ENCODE measurements at regions not wholly inside any gene's neighbourhood (a gene's known extent, or its start where the extent isn't known, plus 50 kb on each side); places are given as distances from the start of the nearest gene placed in this dataset.
A peak's percentile ranks its signal among the peaks of the same experiment; 100 is the strongest.

- TF ChIP-seq CTCF (IDR thresholded peaks at IDR 0.05; ENCODE audit: low read depth, low read length), result no peak
- H3K27ac ChIP-seq, result no peak overlapping the region
- H3K4me3 ChIP-seq, result no peak overlapping the region
- H3K9me3 ChIP-seq (ENCODE audit: low read depth), result no peaks in the 10 kb centered on the region
- peaks cover 4% of the 10 kb centered on the region for H3K27me3 ChIP-seq
- H3K36me3 ChIP-seq, result no peaks in the 10 kb centered on the region
- no peaks in the 10 kb centered on the region for H3K4me1 ChIP-seq (ENCODE audit: low read depth)
- no peak for DNase-seq (ENCODE audit: low read depth in 1 of 2, low spot score in 1 of 2)
Observed at GRCh38 chr3:188059351-188059750, 94.6 kb upstream of the LPP start.

GRCh38 chr3:188060264-188060835 lies 93.6 kb upstream of the LPP start:
- no peaks in the 10 kb centered on the region for H3K36me3 ChIP-seq
- H3K27ac ChIP-seq, result no peak overlapping the region

GRCh38 chr3:188060840-188061544 lies 93.0 kb upstream of the LPP start:
- no peak for TF ChIP-seq CTCF (IDR thresholded peaks at IDR 0.05; ENCODE audit: low read depth, low read length)
- Histone ChIP-seq H3K27me3 (peaks cover 4% of the 10 kb centered on the region), H3K36me3 (no peaks in the 10 kb centered on the region), H3K9me3 (ENCODE audit: low read depth) (no peaks in the 10 kb centered on the region), H3K4me3 (no peak overlapping the region), H3K27ac (no peak overlapping the region), H3K4me1 (ENCODE audit: low read depth) (no peaks in the 10 kb centered on the region)
- peak in 1 of 2 donors; percentile 30 for DNase-seq (ENCODE audit: low read depth in 1 of 2, low spot score in 1 of 2)

More at GRCh38 chr3:188060264-188060835, 93.6 kb upstream of the LPP start:
- TF ChIP-seq CTCF (IDR thresholded peaks at IDR 0.05; ENCODE audit: low read depth, low read length), result no peak
- Histone ChIP-seq H3K4me1 (ENCODE audit: low read depth) (no peaks in the 10 kb centered on the region), H3K27me3 (peaks cover 4% of the 10 kb centered on the region), H3K4me3 (no peak overlapping the region), H3K9me3 (ENCODE audit: low read depth) (no peaks in the 10 kb centered on the region)
- DNase-seq (ENCODE audit: low read depth in 1 of 2, low spot score in 1 of 2), result no peak

GRCh38 chr3:188062216-188062615 lies 91.7 kb upstream of the LPP start:
- H3K4me1 ChIP-seq (ENCODE audit: low read depth), result no peaks in the 10 kb centered on the region
- no peak overlapping the region for H3K4me3 ChIP-seq
- H3K36me3 ChIP-seq, result no peaks in the 10 kb centered on the region
- TF ChIP-seq CTCF (IDR thresholded peaks at IDR 0.05; ENCODE audit: low read depth, low read length), result no peak
- H3K27ac ChIP-seq, result no peak overlapping the region
- H3K9me3 ChIP-seq (ENCODE audit: low read depth), result no peaks in the 10 kb centered on the region
- peaks cover 4% of the 10 kb centered on the region for H3K27me3 ChIP-seq
- DNase-seq (ENCODE audit: low read depth in 1 of 2, low spot score in 1 of 2), result no peak

- H3K27ac ChIP-seq, result no peak overlapping the region
- TF ChIP-seq CTCF (IDR thresholded peaks at IDR 0.05; ENCODE audit: low read depth, low read length), result no peak
- no peaks in the 10 kb centered on the region for H3K36me3 ChIP-seq
- no peaks in the 10 kb centered on the region for H3K4me1 ChIP-seq (ENCODE audit: low read depth)
- peaks cover 10% of the 10 kb centered on the region for H3K27me3 ChIP-seq
- no peak overlapping the region for H3K4me3 ChIP-seq
- no peaks in the 10 kb centered on the region for H3K9me3 ChIP-seq (ENCODE audit: low read depth)
- peak in 1 of 2 donors; percentile 56 for DNase-seq (ENCODE audit: low read depth in 1 of 2, low spot score in 1 of 2)
Observed at GRCh38 chr3:188064831-188065493, 89.0 kb upstream of the LPP start.

All from cardiac muscle cell (in vitro differentiated cells and primary cell).